HG03565 (cell line): ENCODE measurements at regions not wholly inside any gene's neighbourhood (a gene's known extent, or its start where the extent isn't known, plus 50 kb on each side); places are given as distances from the start of the nearest gene placed in this dataset.
"Not testable (repeated sequence)": the region's sequence is repeated elsewhere in the genome, so short reads cannot be mapped to it uniquely, and the experiment has no call there.

ENCODE experiments used
- ATAC-seq: cut with Tn5 transposase; IDR thresholded peaks from one replicate; pipeline ENCODE4 v1.9.1; 2021; ENCODE audit warnings: mild to moderate bottlenecking, moderate library complexity; ENCODE audit not compliant: unreplicated experiment

GRCh38 chr1:222416001-222416791 is 131.7 kb downstream of the HHIPL2 start:
- ATAC-seq: no peak

- no peak for ATAC-seq
These were observed 132.5 kb downstream of the HHIPL2 start for GRCh38 chr1:222415441-222415840.

- no peak for ATAC-seq
These were observed 133.8 kb downstream of the HHIPL2 start for GRCh38 chr1:222413991-222414549.

- no peak for ATAC-seq
These were observed 134.5 kb downstream of the HHIPL2 start for GRCh38 chr1:222413436-222413835.

GRCh38 chr1:222404710-222405109 is 143.2 kb downstream of the HHIPL2 start:
- ATAC-seq: peak; percentile 90

GRCh38 chr1:222399197-222399596 is 148.7 kb downstream of the HHIPL2 start:
- ATAC-seq: no peak

- ATAC-seq: no peak
These were observed 153.7 kb downstream of the HHIPL2 start for GRCh38 chr1:222394224-222394623.

GRCh38 chr1:222392556-222392955 is 155.3 kb downstream of the HHIPL2 start:
- ATAC-seq: no peak

GRCh38 chr1:222390181-222390580 is 157.7 kb downstream of the HHIPL2 start:
- ATAC-seq: no peak

- ATAC-seq: no peak
These were observed 160.7 kb downstream of the HHIPL2 start for GRCh38 chr1:222387007-222387814.

GRCh38 chr1:222385955-222386354 is 161.9 kb downstream of the HHIPL2 start:
- ATAC-seq: no peak

- ATAC-seq: no peak
These were observed 162.6 kb downstream of the HHIPL2 start for GRCh38 chr1:222385262-222385661.

GRCh38 chr1:222384531-222384930 is 163.4 kb downstream of the HHIPL2 start:
- no peak for ATAC-seq

GRCh38 chr1:222382171-222382570 is 165.7 kb downstream of the HHIPL2 start:
- ATAC-seq: no peak

- no peak for ATAC-seq
These were observed 170.3 kb downstream of the HHIPL2 start for GRCh38 chr1:222377428-222378088.

GRCh38 chr1:222376791-222377190 is 171.1 kb downstream of the HHIPL2 start:
- not testable (repeated sequence) for ATAC-seq

- no peak for ATAC-seq
These were observed 172.2 kb downstream of the HHIPL2 start for GRCh38 chr1:222375701-222376100.

GRCh38 chr1:222373831-222374602 is 173.9 kb downstream of the HHIPL2 start:
- ATAC-seq: no peak

- peak; percentile 48 for ATAC-seq
These were observed 174.7 kb downstream of the HHIPL2 start for GRCh38 chr1:222373216-222373615.

- ATAC-seq: no peak
These were observed 175.7 kb downstream of the HHIPL2 start for GRCh38 chr1:222372221-222372620.
